NT2/D1 (cell line): ENCODE measurements at regions not wholly inside any gene's neighbourhood (a gene's known extent, or its start where the extent isn't known, plus 50 kb on each side); places are given as distances from the start of the nearest gene placed in this dataset.

ENCODE experiments used
- YY1 ChIP-seq: IDR thresholded peaks from 2 replicates; pipeline ENCODE4 v1.6.1; 2011; ENCODE audit not compliant: insufficient read length, insufficient read depth
- ZNF274 ChIP-seq: IDR thresholded peaks from 2 replicates; pipeline ENCODE4 v1.6.1; 2011; ENCODE audit warnings: mild to moderate bottlenecking, low read depth, low read length

DNA sequence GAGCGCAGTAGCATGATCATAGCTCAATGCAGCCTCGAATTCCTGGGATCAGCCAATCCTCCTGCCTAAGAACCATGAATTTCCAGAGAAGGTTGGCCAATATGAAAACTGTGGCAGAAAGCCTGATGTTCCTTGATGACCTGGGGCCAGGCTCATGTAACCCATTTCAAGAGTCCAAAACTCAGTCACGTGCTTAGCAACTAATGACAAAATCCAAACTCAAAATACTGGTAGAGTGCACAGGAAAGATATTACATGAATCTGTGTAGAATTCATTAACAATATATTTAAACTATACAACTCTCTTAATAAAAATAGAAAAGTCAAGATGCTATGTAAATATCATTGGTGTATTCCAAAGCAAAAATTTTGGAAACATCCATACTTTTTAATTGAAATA is 265.7 kb upstream of the NDST3 start:
- no peak for TF ChIP-seq ZNF274
- no peak for TF ChIP-seq YY1
